ENCODE measurements at regions not wholly inside any gene's neighbourhood (a gene's known extent, or its start where the extent isn't known, plus 50 kb on each side); places are given as distances from the start of the nearest gene placed in this dataset.
"Not testable (repeated sequence)": the region's sequence is repeated elsewhere in the genome, so short reads cannot be mapped to it uniquely, and the experiment has no call there.

DNA sequence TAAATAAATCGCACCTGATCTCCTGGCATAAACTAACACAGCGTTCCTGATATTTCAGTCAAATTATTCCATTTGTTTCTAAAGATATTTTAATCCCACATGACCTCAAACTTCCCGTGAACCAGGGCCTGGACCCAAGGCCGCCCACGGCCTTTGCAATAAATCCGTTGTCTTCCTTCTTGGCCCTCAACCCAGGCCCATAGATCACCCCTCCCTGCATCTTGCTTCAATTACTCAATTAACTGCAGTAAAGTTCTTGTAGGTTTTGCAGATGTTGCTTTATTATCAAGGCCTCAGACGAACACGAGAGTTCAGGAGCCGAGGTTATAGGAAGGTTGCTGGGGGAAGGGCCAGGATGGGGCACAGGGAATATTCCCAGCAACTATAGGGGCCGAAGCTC, 249.4 kb downstream of the RAB11FIP2 start:
- no peak overlapping the region for H3K4me3 ChIP-seq (replicated peaks; ENCODE audit: low read depth, low read length)
- TF ChIP-seq, protein P1, sequence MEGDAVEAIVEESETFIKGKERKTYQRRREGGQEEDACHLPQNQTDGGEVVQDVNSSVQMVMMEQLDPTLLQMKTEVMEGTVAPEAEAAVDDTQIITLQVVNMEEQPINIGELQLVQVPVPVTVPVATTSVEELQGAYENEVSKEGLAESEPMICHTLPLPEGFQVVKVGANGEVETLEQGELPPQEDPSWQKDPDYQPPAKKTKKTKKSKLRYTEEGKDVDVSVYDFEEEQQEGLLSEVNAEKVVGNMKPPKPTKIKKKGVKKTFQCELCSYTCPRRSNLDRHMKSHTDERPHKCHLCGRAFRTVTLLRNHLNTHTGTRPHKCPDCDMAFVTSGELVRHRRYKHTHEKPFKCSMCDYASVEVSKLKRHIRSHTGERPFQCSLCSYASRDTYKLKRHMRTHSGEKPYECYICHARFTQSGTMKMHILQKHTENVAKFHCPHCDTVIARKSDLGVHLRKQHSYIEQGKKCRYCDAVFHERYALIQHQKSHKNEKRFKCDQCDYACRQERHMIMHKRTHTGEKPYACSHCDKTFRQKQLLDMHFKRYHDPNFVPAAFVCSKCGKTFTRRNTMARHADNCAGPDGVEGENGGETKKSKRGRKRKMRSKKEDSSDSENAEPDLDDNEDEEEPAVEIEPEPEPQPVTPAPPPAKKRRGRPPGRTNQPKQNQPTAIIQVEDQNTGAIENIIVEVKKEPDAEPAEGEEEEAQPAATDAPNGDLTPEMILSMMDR (IDR thresholded peaks at IDR 0.05; ENCODE audit: low read length, missing control alignments) = no peak
- DNase-seq (ENCODE audit: low read depth) = no peak

DNA sequence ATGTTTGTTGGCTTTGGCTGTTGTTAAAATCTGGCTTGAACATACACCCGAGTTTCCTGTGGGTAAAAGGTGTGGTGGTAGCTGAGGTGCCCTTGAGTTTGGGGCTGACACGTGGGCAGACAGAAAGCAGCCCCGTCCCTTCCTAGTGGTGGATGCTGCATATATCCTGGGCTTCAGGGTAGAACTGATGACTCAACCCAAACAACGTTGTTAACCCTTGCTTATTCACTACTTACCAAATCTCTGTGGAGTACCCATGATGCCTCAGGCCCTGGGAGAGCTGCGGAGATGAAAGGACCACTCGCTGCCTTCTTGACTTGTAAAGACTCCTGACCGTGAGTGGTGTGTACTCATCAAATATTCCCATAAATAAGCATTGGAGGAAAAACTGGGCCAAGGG, 245.1 kb downstream of the RAB11FIP2 start:
- DNase-seq (ENCODE audit: low read depth) = no peak
- TF ChIP-seq, protein P1 (IDR thresholded peaks at IDR 0.05; ENCODE audit: low read length, missing control alignments) = no peak

DNA sequence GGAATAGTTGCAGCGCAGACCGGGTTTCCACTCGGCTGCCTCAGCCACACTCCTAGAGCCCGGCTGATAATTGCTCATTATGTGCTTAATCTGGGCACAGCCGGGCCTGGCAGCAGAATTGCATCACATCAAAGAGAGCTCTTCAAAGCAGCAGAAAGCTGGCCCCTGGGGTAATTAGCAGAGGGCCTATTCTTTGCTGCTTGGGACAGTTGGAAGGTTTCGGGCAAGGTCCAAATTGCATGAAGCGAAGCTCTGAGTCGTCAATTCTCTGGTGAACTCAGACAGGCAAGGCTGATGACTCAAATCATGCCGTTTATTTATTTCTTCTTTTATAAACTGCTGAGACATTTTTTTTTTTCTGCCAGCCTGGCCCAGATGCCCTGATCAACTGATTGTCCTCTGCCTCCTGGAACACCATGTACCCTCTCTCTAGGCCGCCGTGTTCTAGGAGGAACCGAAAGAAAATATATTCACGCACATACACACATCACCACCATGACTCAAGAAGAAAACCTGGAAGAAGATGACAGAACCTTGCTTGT, 242.2 kb downstream of the RAB11FIP2 start:
- no peak for DNase-seq (ENCODE audit: low read depth)
- TF ChIP-seq, protein P1 (IDR thresholded peaks at IDR 0.05; ENCODE audit: low read length, missing control alignments) = no peak
- no peak overlapping the region for H3K4me3 ChIP-seq (replicated peaks; ENCODE audit: low read depth, low read length)

More for the DNA sequence above, 245.1 kb downstream of the RAB11FIP2 start:
- no peak overlapping the region for H3K4me3 ChIP-seq (replicated peaks; ENCODE audit: low read depth, low read length)

DNA sequence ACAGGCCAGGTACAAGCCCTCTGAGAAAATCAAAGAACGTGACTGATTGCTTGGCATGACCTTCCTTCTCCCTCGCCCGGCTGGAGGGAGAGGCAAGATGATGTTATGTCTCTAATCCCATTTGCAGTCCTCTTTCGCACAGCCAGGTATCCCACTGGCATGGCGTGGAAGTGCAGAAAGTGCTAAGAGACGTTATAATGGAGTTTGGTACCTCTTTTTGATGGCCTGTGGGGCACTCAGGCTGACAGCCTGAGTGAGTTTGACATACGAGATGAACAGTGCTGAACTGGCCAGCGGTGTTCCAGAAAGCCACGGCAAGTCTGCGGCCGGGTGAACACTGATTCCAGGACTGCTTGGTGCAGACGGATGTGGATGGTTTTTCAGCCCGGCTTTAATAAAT, 241.6 kb downstream of the RAB11FIP2 start:
- TF ChIP-seq, protein P1 (IDR thresholded peaks at IDR 0.05; ENCODE audit: low read length, missing control alignments) = no peak

DNA sequence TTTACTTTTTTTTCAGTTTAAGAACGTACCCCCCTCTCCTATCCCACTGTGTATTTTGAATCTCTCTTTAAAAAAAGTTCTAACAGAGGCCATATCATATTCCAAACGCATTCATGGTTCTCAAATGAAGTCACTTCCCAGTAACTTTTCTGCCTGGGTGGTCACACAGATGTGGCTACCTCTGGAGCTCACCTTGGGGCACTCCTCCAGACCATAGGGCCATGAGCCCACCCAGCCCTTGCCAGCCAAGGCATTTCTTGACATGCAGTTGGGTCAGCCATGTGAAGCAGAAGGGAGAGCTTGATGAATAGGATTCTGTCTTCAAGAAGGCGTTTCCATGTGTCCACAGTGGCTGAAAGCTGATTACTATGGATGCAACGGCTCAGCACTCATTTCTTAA, 239.3 kb downstream of the RAB11FIP2 start:
- TF ChIP-seq, protein P1 (IDR thresholded peaks at IDR 0.05; ENCODE audit: low read length, missing control alignments) = no peak
- H3K4me3 ChIP-seq (replicated peaks; ENCODE audit: low read depth, low read length) = no peak overlapping the region
- no peak for DNase-seq (ENCODE audit: low read depth)

More for the DNA sequence above, 241.6 kb downstream of the RAB11FIP2 start:
- no peak for DNase-seq (ENCODE audit: low read depth)
- no peak overlapping the region for H3K4me3 ChIP-seq (replicated peaks; ENCODE audit: low read depth, low read length)

DNA sequence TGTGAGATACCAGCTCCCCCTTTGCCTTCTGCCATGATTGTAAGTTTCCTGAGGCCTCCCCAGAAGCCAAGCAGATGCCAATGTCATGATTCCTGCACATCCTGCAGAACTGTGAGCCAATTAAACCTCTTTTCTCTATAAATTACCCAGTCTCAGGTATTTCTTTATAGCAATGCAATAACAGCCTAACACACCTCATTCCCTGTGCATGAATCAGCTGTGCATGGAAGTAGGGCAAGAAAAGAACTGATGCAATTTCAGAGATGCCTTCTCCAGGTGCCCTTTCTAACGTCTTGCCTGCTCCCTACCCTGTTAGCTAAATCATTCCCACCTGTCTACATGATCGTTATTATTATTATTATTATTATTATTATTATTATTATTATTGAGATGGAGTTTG, 230.9 kb downstream of the RAB11FIP2 start:
- H3K4me3 ChIP-seq (replicated peaks; ENCODE audit: low read depth, low read length); DNase-seq (ENCODE audit: low read depth): not testable (repeated sequence)

DNA sequence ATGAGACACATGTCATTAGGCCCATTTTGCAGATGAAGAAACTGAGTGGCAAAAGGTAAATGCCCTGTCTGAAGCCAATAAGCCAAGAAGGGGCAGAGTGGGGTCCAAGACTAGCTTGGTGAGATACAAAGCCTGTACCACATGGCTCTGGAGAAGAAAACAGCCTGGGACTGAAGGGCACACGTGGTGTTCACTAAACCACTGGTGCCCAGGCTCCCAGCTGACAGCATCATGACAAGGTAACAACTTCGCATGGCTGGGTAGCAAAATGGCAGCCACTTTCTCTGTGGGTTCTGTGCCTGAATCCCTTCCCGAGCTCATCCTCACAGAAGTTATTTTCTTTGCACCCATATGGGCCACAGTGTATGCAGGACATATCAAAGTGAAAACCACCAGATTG, 229.6 kb downstream of the RAB11FIP2 start:
- H3K4me3 ChIP-seq (replicated peaks; ENCODE audit: low read depth, low read length) = no peak overlapping the region
- DNase-seq (ENCODE audit: low read depth) = no peak
- TF ChIP-seq, protein P1 (IDR thresholded peaks at IDR 0.05; ENCODE audit: low read length, missing control alignments) = no peak
